T-helper 17 cell (primary cell): ENCODE measurements at regions not wholly inside any gene's neighbourhood (a gene's known extent, or its start where the extent isn't known, plus 50 kb on each side); places are given as distances from the start of the nearest gene placed in this dataset.

Experiments used
- ATAC-seq: fragments of 150-1000 bp; cut with Tn5 transposase; 2 replicates; pipeline ENCODE4 v1.10.0; 2021; ENCODE audit warnings: mild to moderate bottlenecking, moderate library complexity
- DNase-seq, 3 donors: peaks; one replicate each; pipeline versions ENCODE4 v3.0.0 to v3.0.0-alpha.2; 2020 to 2021
- H3K9me3 ChIP-seq: one replicate; pipeline ENCODE4 v1.7.0; 2013; ENCODE audit warnings: low read length, mild to moderate bottlenecking; ENCODE audit not compliant: control insufficient read depth, poor library complexity, severe bottlenecking
- H3K27ac Mint-ChIP-seq: one replicate; pipeline ENCODE4 v1.8.0; 2022; ENCODE audit warnings: mild to moderate bottlenecking, moderate library complexity, mixed read lengths
- H3K27me3 Mint-ChIP-seq: one replicate; pipeline ENCODE4 v1.8.0; 2022; ENCODE audit warnings: mixed read lengths
- H3K36me3 Mint-ChIP-seq: one replicate; pipeline ENCODE4 v1.8.0; 2022; ENCODE audit warnings: low read depth, mixed read lengths
- H3K4me1 Mint-ChIP-seq: one replicate; pipeline ENCODE4 v1.8.0; 2022; ENCODE audit warnings: mild to moderate bottlenecking, mixed read lengths
- H3K4me3 Mint-ChIP-seq: one replicate; pipeline ENCODE4 v1.8.0; 2022; ENCODE audit warnings: mild to moderate bottlenecking, moderate library complexity, mixed read lengths

GRCh38 chr21:35332841-35333426 lies 283.8 kb upstream of the RUNX1 start:
- ATAC-seq (no peak), DNase-seq (no peak)
- Mint-ChIP-seq H3K27ac (no peak overlapping the region), H3K36me3 (no peaks in the 10 kb centered on the region), H3K4me1 (no peaks in the 10 kb centered on the region), H3K4me3 (no peak overlapping the region), H3K27me3 (peaks cover 6% of the 10 kb centered on the region)
- no peaks in the 10 kb centered on the region for H3K9me3 ChIP-seq

GRCh38 chr21:35329940-35330660 lies 281.0 kb upstream of the RUNX1 start:
- no peak overlapping the region for H3K27ac Mint-ChIP-seq
- no peak for ATAC-seq
- H3K27me3 Mint-ChIP-seq: peaks cover 16% of the 10 kb centered on the region
- H3K4me1 Mint-ChIP-seq: no peaks in the 10 kb centered on the region
- H3K36me3 Mint-ChIP-seq: no peaks in the 10 kb centered on the region
- H3K4me3 Mint-ChIP-seq: no peak overlapping the region
- no peak for DNase-seq
- H3K9me3 ChIP-seq: no peaks in the 10 kb centered on the region

- ATAC-seq (no peak), DNase-seq (no peak)
- no peaks in the 10 kb centered on the region for H3K4me1 Mint-ChIP-seq
- no peak overlapping the region for H3K27ac Mint-ChIP-seq
- peaks cover 2% of the 10 kb centered on the region for H3K36me3 Mint-ChIP-seq
- H3K4me3 Mint-ChIP-seq: no peak overlapping the region
- peaks cover 14% of the 10 kb centered on the region for H3K27me3 Mint-ChIP-seq
- H3K9me3 ChIP-seq: no peaks in the 10 kb centered on the region
Observed at GRCh38 chr21:35328856-35329455, 279.9 kb upstream of the RUNX1 start.

- H3K4me1 Mint-ChIP-seq: no peaks in the 10 kb centered on the region
- ATAC-seq: no peak
- H3K27ac Mint-ChIP-seq: no peak overlapping the region
- H3K4me3 Mint-ChIP-seq: no peak overlapping the region
- H3K9me3 ChIP-seq: no peaks in the 10 kb centered on the region
- no peak for DNase-seq
- H3K36me3 Mint-ChIP-seq: peaks cover 2% of the 10 kb centered on the region
- peaks cover 20% of the 10 kb centered on the region for H3K27me3 Mint-ChIP-seq
Observed at GRCh38 chr21:35326677-35327076, 277.6 kb upstream of the RUNX1 start.

- DNase-seq (no peak), ATAC-seq (no peak)
- no peaks in the 10 kb centered on the region for H3K4me1 Mint-ChIP-seq
- no peak overlapping the region for H3K4me3 Mint-ChIP-seq
- H3K27me3 Mint-ChIP-seq: peaks cover 20% of the 10 kb centered on the region
- H3K36me3 Mint-ChIP-seq: peaks cover 2% of the 10 kb centered on the region
- H3K27ac Mint-ChIP-seq: no peak overlapping the region
- H3K9me3 ChIP-seq: no peaks in the 10 kb centered on the region
Observed at GRCh38 chr21:35325953-35326352, 276.9 kb upstream of the RUNX1 start.

GRCh38 chr21:35324372-35325220 lies 275.5 kb upstream of the RUNX1 start:
- Mint-ChIP-seq H3K36me3 (peaks cover 2% of the 10 kb centered on the region), H3K27me3 (peaks cover 20% of the 10 kb centered on the region), H3K4me3 (no peak overlapping the region), H3K27ac (no peak overlapping the region), H3K4me1 (no peaks in the 10 kb centered on the region)
- ATAC-seq (no peak), DNase-seq (no peak)
- H3K9me3 ChIP-seq: no peaks in the 10 kb centered on the region

GRCh38 chr21:35323947-35324346 lies 274.8 kb upstream of the RUNX1 start:
- H3K9me3 ChIP-seq: no peaks in the 10 kb centered on the region
- ATAC-seq (no peak), DNase-seq (no peak)
- Mint-ChIP-seq H3K4me3 (no peak overlapping the region), H3K4me1 (no peaks in the 10 kb centered on the region), H3K27me3 (peaks cover 20% of the 10 kb centered on the region), H3K36me3 (peaks cover 2% of the 10 kb centered on the region), H3K27ac (no peak overlapping the region)

- Mint-ChIP-seq H3K36me3 (peaks cover 2% of the 10 kb centered on the region), H3K4me3 (no peak overlapping the region), H3K27ac (no peak overlapping the region), H3K4me1 (no peaks in the 10 kb centered on the region), H3K27me3 (peaks cover 20% of the 10 kb centered on the region)
- no peak for DNase-seq
- H3K9me3 ChIP-seq: no peaks in the 10 kb centered on the region
- ATAC-seq: no peak
Observed at GRCh38 chr21:35321322-35322200, 272.5 kb upstream of the RUNX1 start.

GRCh38 chr21:35319684-35320283 lies 270.7 kb upstream of the RUNX1 start:
- Mint-ChIP-seq H3K4me1 (no peaks in the 10 kb centered on the region), H3K27ac (no peak overlapping the region), H3K27me3 (peaks cover 16% of the 10 kb centered on the region), H3K4me3 (no peak overlapping the region), H3K36me3 (peaks cover 2% of the 10 kb centered on the region)
- DNase-seq (no peak), ATAC-seq (no peak)
- no peaks in the 10 kb centered on the region for H3K9me3 ChIP-seq

GRCh38 chr21:35316933-35317332 lies 267.8 kb upstream of the RUNX1 start:
- no peaks in the 10 kb centered on the region for H3K9me3 ChIP-seq
- DNase-seq (no peak), ATAC-seq (no peak)
- Mint-ChIP-seq H3K36me3 (no peaks in the 10 kb centered on the region), H3K4me1 (no peaks in the 10 kb centered on the region), H3K27ac (no peak overlapping the region), H3K27me3 (peaks cover 17% of the 10 kb centered on the region), H3K4me3 (no peak overlapping the region)

- H3K27ac Mint-ChIP-seq: no peak overlapping the region
- ATAC-seq: no peak
- no peaks in the 10 kb centered on the region for H3K4me1 Mint-ChIP-seq
- H3K36me3 Mint-ChIP-seq: no peaks in the 10 kb centered on the region
- H3K27me3 Mint-ChIP-seq: peaks cover 17% of the 10 kb centered on the region
- DNase-seq: no peak
- H3K9me3 ChIP-seq: no peaks in the 10 kb centered on the region
- H3K4me3 Mint-ChIP-seq: no peak overlapping the region
Observed at GRCh38 chr21:35316456-35316855, 267.4 kb upstream of the RUNX1 start.

GRCh38 chr21:35314857-35315582 lies 265.9 kb upstream of the RUNX1 start:
- no peak overlapping the region for H3K4me3 Mint-ChIP-seq
- H3K36me3 Mint-ChIP-seq: no peaks in the 10 kb centered on the region
- ATAC-seq (no peak), DNase-seq (no peak)
- no peaks in the 10 kb centered on the region for H3K9me3 ChIP-seq
- peaks cover 17% of the 10 kb centered on the region for H3K27me3 Mint-ChIP-seq
- no peak overlapping the region for H3K27ac Mint-ChIP-seq
- H3K4me1 Mint-ChIP-seq: no peaks in the 10 kb centered on the region
